Peyer's patch (tissue), 4 donors: ENCODE measurements at regions not wholly inside any gene's neighbourhood (a gene's known extent, or its start where the extent isn't known, plus 50 kb on each side); places are given as distances from the start of the nearest gene placed in this dataset.
"Not testable (repeated sequence)": the region's sequence is repeated elsewhere in the genome, so short reads cannot be mapped to it uniquely, and the experiment has no call there.

Experiments
- POLR2A ChIP-seq, 2 donors: fragments of 450-650 bp; IDR thresholded peaks; one replicate each; pipeline ENCODE4 v1.5.1; 2017; ENCODE audit warnings: antibody characterized with exemption in 2 of 2, mild to moderate bottlenecking in 2 of 2, moderate library complexity in 2 of 2
- TF ChIP-seq, protein P1 (sequence below), 6 experiments: fragments of 450-650 bp in 4 of 6; fragments of 200-600 bp in 2 of 6; sonication (generic) in 1 of 6; IDR thresholded peaks; one replicate each; pipeline ENCODE4 v1.5.1; 2017 to 2019; ENCODE audit warnings: antibody characterized with exemption in 6 of 6, mild to moderate bottlenecking in 3 of 6, moderate library complexity in 1 of 6

DNA sequence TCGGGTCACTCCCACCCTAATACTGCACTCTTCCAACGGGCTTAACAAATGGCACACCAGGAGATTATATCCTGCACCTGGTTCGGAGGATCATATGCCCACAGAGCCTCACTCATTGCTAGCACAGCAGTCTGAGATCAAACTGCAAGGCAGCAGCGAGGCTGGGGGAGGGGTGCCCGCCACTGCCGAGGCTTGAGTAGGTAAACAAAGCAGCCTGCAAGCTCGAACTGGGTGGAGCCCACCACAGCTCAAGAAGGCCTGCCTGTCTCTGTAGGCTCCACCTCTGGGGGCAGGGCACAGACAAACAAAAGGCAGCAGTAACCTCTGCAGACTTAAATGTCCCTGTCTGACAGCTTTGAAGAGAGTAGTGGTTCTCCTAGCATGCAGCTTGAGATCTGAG is 73.7 kb downstream of the MTNR1B start:
- TF ChIP-seq, protein P1, sequence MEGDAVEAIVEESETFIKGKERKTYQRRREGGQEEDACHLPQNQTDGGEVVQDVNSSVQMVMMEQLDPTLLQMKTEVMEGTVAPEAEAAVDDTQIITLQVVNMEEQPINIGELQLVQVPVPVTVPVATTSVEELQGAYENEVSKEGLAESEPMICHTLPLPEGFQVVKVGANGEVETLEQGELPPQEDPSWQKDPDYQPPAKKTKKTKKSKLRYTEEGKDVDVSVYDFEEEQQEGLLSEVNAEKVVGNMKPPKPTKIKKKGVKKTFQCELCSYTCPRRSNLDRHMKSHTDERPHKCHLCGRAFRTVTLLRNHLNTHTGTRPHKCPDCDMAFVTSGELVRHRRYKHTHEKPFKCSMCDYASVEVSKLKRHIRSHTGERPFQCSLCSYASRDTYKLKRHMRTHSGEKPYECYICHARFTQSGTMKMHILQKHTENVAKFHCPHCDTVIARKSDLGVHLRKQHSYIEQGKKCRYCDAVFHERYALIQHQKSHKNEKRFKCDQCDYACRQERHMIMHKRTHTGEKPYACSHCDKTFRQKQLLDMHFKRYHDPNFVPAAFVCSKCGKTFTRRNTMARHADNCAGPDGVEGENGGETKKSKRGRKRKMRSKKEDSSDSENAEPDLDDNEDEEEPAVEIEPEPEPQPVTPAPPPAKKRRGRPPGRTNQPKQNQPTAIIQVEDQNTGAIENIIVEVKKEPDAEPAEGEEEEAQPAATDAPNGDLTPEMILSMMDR (IDR thresholded peaks at IDR 0.05), result not testable (repeated sequence)
- not testable (repeated sequence) for TF ChIP-seq POLR2A (IDR thresholded peaks at IDR 0.05)
